ENCODE measurements at regions not wholly inside any gene's neighbourhood (a gene's known extent, or its start where the extent isn't known, plus 50 kb on each side); places are given as distances from the start of the nearest gene placed in this dataset.

DNA sequence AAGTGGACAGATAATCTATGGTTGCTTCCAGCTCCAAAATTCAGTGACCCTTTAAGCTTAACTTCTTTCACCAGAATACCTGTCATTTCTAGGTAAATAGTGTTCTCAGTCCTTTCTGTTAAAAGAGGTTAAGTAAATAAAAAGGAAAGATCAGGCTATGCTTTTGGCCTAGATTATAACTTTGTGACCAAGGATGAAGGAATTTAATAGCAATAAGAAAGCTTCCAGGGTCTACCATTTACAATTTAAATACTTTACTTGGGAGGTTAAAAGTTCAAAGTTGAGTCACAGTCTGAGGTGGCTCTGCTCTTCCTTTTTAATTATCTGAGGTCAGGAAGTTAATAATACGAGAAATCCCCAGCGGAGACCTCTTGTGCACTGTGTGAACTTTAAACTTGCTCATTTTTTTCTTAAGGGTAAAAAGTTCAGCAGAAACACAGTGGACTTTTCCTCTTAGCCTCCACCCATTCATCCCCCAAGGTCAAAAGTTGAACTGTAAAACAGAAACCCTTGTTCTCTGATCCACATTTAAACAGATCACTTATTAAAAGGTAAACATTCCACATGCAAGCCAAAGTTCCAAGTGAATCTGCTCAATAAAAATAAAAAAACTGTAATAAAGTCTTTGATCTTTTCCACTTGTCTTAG lies 187.1 kb downstream of the NRIP1 start:
- ATAC-seq (peak in 2 of 3 donors; percentile 48 to 66), DNase-seq (no peak)
- Histone ChIP-seq H3K4me1 (ENCODE audit: control insufficient read depth, insufficient read depth, low read length) (no peaks in the 10 kb centered on the region), H3K4me3 (ENCODE audit: low read length) (no peak overlapping the region), H3K9me3 (ENCODE audit: control insufficient read depth, insufficient read depth, low read length) (no peaks in the 10 kb centered on the region), H3K36me3 (ENCODE audit: control insufficient read depth, insufficient read depth, low read length) (no peaks in the 10 kb centered on the region), H3K27ac (ENCODE audit: low read length) (no peak overlapping the region), H3K27me3 (ENCODE audit: control insufficient read depth, insufficient read depth, low read length) (no peaks in the 10 kb centered on the region)
- peaks cover 0 to 4% of the 10 kb centered on the region in 2 donors for H3K4me1 Mint-ChIP-seq
- no peaks in the 10 kb centered on the region for H3K27me3 Mint-ChIP-seq (ENCODE audit: low read depth in 2 of 2)
- no peak overlapping the region for H3K4me3 Mint-ChIP-seq
- 42% methylated on average over 2 of the region's 2 CpGs for WGBS (ENCODE audit: insufficient coverage)
- intact Hi-C loops (cut with micrococcal nuclease), result no loop called here
- TF ChIP-seq, protein P1, sequence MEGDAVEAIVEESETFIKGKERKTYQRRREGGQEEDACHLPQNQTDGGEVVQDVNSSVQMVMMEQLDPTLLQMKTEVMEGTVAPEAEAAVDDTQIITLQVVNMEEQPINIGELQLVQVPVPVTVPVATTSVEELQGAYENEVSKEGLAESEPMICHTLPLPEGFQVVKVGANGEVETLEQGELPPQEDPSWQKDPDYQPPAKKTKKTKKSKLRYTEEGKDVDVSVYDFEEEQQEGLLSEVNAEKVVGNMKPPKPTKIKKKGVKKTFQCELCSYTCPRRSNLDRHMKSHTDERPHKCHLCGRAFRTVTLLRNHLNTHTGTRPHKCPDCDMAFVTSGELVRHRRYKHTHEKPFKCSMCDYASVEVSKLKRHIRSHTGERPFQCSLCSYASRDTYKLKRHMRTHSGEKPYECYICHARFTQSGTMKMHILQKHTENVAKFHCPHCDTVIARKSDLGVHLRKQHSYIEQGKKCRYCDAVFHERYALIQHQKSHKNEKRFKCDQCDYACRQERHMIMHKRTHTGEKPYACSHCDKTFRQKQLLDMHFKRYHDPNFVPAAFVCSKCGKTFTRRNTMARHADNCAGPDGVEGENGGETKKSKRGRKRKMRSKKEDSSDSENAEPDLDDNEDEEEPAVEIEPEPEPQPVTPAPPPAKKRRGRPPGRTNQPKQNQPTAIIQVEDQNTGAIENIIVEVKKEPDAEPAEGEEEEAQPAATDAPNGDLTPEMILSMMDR (IDR thresholded peaks at IDR 0.05), result no peak
- H3K36me3 Mint-ChIP-seq, result no peaks in the 10 kb centered on the region
- no peaks in the 10 kb centered on the region for H3K9me3 Mint-ChIP-seq
- H3K27ac Mint-ChIP-seq, result no peak overlapping the region

DNA sequence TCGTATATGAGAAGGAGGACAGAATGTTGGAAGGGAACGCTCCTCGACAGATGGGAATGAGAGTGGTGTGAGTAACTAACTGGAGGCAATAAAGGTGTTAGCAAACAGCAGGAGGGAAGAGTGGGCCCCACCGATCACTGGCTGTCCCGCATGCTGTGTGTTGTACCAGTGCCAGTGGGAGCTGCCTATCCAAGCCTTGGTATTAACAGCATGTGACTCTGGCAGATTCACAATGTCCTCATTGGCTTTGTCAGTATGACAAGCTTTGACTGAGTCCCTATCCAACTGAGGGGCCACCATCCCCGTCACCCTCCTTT lies 188.3 kb downstream of the NRIP1 start:
- 93% methylated on average over 6 of the region's 6 CpGs for WGBS (ENCODE audit: insufficient coverage)
- H3K27me3 Mint-ChIP-seq (ENCODE audit: low read depth in 2 of 2), result no peaks in the 10 kb centered on the region
- intact Hi-C loops (cut with micrococcal nuclease), result no loop called here
- TF ChIP-seq, protein P1 (IDR thresholded peaks at IDR 0.05), result no peak
- H3K4me1 Mint-ChIP-seq, result peaks cover 0 to 4% of the 10 kb centered on the region in 2 donors
- no peak overlapping the region for H3K27ac Mint-ChIP-seq
- no peaks in the 10 kb centered on the region for H3K36me3 ChIP-seq (ENCODE audit: control insufficient read depth, insufficient read depth, low read length)
- ATAC-seq (no peak), DNase-seq (no peak)
- H3K27me3 ChIP-seq (ENCODE audit: control insufficient read depth, insufficient read depth, low read length), result no peaks in the 10 kb centered on the region
- H3K4me3 Mint-ChIP-seq, result no peak overlapping the region
- no peak overlapping the region for H3K4me3 ChIP-seq (ENCODE audit: low read length)
- H3K27ac ChIP-seq (ENCODE audit: low read length), result no peak overlapping the region
- no peaks in the 10 kb centered on the region for H3K36me3 Mint-ChIP-seq
- no peaks in the 10 kb centered on the region for H3K9me3 ChIP-seq (ENCODE audit: control insufficient read depth, insufficient read depth, low read length)
- no peaks in the 10 kb centered on the region for H3K9me3 Mint-ChIP-seq
- no peaks in the 10 kb centered on the region for H3K4me1 ChIP-seq (ENCODE audit: control insufficient read depth, insufficient read depth, low read length)

DNA sequence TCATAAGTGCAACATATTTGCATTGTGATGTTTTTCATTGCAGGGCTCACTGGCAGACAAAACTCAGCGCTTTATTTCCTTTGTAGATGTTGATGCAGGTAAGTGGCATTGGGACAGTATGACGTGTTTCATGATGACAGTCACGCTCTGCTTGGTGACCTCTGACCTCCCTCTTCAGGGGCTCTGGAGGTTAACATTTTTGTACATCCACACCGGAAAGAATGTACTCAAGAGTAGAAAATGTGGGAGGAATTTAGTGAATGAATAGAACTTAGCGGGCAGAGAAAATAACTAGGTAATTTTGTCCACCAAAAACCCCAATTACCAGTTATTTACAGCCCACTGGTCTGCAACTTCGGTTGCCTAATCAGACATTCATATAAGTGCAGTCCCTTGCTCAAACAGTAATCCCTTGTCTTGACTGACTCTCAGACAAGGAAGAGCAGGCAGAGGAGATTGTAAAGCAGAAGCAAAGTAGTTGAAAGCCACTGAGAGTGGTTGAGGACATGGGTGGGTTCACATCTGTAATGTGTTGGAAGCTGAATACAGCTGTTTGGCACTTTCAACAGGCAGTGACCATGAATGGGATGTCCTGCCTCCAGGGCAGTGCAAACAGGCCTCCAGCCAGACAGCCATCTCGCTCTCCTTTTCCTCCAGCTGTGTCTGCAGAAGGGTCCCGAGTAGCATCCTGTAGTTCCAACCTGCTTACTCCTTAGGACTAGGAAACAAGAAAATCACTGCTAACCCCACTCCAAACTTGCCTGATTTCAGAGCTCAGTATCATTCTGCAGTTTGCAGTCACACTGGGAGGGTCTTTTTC lies 188.9 kb downstream of the NRIP1 start:
- DNase-seq (no peak), ATAC-seq (no peak)
- no peak overlapping the region for H3K4me3 ChIP-seq (ENCODE audit: low read length)
- H3K4me1 ChIP-seq (ENCODE audit: control insufficient read depth, insufficient read depth, low read length), result no peaks in the 10 kb centered on the region
- H3K27me3 ChIP-seq (ENCODE audit: control insufficient read depth, insufficient read depth, low read length), result no peaks in the 10 kb centered on the region
- no peaks in the 10 kb centered on the region for H3K36me3 ChIP-seq (ENCODE audit: control insufficient read depth, insufficient read depth, low read length)
- TF ChIP-seq, protein P1 (IDR thresholded peaks at IDR 0.05), result no peak
- Mint-ChIP-seq H3K27ac (no peak overlapping the region), H3K9me3 (no peaks in the 10 kb centered on the region), H3K27me3 (ENCODE audit: low read depth in 2 of 2) (no peaks in the 10 kb centered on the region), H3K4me1 (peaks cover 0 to 4% of the 10 kb centered on the region in 2 donors), H3K36me3 (no peaks in the 10 kb centered on the region), H3K4me3 (no peak overlapping the region)
- intact Hi-C loops (cut with micrococcal nuclease), result no loop called here
- H3K9me3 ChIP-seq (ENCODE audit: control insufficient read depth, insufficient read depth, low read length), result no peaks in the 10 kb centered on the region
- H3K27ac ChIP-seq (ENCODE audit: low read length), result no peak overlapping the region
- 79% methylated on average over 8 of the region's 8 CpGs for WGBS (ENCODE audit: insufficient coverage)
